ENCODE measurements at regions not wholly inside any gene's neighbourhood (a gene's known extent, or its start where the extent isn't known, plus 50 kb on each side); places are given as distances from the start of the nearest gene placed in this dataset.
A peak's percentile ranks its signal among the peaks of the same experiment; 100 is the strongest.
"Not testable (repeated sequence)": the region's sequence is repeated elsewhere in the genome, so short reads cannot be mapped to it uniquely, and the experiment has no call there.

DNA sequence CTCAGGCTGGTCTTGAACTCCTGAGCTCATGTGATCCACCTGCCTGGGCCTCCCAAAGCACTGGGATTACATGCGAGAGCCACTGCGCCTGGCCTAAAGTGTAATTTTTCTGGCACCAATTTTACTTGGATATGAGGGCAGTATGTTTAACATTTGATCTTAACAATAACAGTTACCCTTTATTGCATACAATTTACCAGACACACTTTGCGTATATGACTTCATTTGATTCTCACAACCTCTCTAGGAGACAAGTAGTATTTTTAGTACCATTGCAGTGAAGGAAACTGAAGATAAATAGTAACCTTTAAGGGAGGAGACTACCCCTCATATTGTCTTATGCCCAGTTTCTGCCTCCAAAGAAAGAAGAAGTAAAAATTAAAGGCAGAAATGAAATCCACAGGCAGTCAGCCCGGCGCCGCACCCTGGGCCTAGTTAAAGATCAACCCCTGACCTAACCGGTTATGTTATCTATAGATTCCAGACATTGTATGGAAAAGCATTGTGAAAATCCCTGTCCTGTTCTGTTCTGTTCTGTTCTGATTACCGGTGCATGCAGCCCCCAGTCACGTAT lies 54.0 kb downstream of the CYP26A1 start:
- DNase-seq = not testable (repeated sequence)

DNA sequence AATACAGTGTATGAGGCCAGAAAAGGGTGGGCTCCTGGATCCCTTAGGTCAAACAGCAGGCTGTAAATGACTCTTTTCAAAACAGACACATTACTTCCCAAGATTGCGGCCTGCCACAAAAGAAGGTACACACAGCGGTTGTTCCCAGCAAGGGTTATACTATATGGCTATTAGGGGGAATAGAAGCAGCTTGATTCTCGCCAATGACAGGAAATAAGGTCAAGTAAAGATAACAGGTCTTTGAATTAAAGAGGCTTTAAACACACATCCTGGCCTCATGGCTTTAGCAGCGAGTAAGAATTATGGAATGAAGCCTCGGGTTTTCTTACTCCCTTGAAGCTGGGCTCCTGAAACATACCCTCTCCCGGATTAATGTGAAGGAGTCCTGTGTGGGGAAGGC lies 58.3 kb downstream of the CYP26A1 start:
- DNase-seq = no peak

DNA sequence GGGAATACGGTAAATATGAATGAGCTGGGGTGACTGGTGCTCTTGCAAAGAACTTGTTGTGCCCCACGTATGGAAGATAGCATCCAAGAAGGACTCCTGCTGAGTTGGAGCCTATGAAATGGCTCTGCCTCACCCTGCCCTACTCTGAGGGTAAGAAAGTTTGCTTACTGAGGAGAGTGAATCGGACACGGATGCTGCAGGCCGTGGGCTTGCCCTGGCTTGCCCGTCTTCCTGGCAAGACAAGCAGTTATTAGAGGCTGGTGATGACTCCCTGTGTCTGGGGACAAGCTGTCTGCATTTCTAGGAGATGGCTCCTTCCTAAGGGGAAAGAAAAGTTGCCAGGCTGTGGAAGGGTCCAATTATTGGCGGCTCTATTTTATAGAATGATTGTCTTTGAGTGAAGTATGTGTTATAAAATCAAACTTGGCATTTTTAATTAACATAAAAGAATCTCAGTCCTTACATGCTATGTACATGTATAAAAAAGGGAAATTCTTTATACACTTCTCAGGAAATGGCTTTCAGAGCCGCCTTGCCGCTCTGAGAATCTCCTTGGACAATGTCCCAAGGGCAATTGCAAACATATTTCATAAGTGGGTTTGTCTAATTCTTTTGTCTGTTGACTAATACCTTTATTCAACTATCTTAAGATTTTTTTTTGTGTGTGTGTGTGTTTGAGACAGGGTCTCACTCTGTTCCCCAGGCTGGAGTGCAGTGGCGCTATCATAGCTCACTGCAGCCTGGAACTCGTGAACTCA lies 64.6 kb downstream of the CYP26A1 start:
- DNase-seq = no peak

DNA sequence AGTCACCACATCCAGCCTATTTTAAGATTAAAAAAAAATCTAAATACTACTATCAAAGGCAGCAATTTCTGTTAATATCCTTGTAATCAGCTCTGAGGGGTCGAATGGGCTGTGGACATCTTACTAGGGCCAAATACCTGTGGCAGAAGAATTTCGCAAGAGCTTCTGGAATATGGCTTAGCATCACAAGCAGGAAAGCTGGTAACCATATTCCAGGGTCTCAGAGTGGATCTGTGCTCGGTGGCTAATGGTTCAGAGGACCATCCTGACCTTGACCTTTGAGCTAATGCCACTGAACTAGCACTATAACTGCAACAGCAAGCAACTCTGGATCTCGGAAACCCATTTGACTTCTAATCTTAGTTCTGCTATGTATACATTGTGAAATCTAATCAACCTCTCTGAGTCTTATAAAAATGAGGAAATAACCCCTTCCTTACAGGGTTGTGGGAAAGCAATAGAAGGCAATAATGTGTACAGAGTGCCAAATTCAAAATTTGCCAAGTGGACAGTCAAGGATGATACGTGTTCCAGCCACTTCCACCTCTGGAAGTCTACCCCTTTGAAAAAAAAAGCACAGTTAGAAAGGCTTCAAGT lies 65.5 kb downstream of the CYP26A1 start:
- no peak for DNase-seq

DNA sequence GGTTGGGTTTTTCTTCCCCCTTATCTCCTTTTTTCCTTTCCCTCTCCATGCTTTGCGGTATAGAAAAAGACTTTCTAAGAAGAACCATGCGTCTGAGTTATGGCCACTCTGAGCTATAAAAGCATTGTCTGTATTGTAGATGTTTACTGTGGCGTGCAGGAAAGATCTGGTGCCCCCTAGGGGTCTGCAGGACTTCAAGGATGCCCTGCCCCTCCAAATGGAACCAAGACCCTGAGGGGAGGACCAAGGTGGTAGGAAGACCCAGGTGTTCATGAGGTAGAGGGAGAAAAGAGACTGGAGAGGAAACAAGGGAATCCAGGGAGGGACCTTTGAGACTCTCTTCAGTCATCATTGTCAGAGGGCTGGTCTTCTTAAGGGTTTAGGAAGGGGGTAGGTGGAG lies 68.8 kb downstream of the CYP26A1 start:
- no peak for DNase-seq

DNA sequence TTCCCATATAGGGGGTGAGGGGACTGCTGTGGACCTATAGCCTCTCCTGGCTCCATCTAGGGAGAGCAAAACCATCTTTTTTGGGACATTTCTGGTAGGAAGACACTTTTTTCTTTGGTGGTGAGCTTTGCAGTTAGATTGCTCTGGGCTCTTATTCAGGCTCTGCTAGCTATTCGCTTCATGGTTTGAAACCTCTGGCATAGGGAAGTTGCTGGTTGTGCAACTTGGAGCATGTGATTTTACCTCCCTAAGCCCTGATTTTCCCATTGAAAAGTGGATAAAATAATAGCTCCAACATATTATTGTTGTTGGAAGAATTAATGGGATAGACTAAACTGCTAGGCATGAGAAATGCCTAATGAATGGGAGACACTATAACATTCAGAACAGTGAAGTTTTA lies 69.6 kb downstream of the CYP26A1 start:
- DNase-seq = no peak

DNA sequence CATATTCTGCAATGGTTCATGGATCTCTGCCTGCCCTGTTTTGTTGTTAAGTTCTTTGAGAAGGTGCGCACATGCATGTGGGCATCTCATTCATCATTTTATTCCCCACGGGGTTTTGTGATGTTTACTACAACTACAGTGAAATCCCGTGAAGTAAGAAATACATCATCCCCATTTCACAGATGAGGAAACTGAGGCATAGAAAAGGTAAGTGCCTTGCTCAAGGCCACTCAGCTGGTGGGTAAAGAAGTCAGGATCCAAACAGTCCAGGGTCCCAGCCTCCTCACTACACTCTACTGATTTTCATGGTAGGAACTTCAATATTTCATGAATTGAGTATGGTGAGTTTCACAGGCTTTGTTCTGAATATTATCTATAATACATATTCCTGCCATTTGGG lies 72.6 kb downstream of the CYP26A1 start:
- no peak for DNase-seq

DNA sequence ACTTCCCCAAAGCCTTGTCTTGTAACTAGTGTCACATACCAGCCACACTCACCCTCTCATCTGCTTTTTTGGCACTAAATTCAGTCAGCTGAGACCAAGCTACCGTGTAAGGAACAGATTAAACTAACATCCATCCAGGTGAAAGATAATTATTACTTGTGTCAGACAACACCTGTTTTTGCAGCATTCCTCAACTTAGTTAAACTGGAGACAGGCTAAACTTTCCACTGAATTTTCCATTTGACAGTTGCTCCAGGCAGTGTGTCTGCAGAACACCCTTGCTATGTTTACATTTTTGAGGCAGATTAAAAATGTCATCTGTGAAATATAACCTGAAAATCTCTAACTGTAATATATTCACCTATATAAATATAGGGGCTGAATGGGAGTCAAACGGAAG lies 73.6 kb downstream of the CYP26A1 start:
- no peak for DNase-seq

DNA sequence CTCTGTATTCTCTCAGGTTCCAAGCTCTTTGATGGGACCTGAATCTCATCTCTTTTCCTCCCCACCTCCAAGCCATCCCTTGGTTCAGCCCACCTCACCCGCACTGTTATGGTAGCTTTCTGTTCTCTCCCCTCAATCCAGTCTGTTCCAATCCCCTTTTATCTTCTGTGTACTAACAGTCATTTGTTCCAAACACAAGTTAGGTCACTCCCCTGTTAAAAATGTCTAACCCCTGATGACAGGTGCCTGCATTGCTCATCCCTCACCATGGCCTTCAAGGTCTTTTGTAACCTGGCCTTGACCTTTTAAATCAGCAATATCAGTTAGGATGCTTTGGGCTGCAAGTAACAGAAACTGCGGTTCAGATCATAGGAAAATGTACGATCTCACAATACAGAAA lies 74.8 kb downstream of the CYP26A1 start:
- DNase-seq = no peak

DNA sequence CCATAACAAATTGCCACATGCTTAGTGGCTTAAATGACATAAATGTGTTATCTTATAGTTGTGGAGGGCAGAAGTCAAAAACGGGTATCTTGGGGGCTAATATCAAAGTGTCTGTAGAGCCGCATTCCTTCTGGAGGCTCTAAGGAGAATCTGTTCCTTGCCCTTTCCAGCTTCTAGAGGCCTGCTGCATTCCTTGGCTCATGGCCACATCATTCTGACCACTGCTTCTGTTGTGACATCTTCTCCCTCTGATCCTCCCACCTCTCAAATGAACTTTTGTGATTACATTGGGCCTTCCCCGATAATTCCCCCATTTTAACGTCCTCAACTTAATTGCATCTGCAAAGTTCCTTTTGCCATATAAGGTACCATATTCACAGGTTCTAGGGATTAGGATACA lies 76.1 kb downstream of the CYP26A1 start:
- no peak for DNase-seq

DNA sequence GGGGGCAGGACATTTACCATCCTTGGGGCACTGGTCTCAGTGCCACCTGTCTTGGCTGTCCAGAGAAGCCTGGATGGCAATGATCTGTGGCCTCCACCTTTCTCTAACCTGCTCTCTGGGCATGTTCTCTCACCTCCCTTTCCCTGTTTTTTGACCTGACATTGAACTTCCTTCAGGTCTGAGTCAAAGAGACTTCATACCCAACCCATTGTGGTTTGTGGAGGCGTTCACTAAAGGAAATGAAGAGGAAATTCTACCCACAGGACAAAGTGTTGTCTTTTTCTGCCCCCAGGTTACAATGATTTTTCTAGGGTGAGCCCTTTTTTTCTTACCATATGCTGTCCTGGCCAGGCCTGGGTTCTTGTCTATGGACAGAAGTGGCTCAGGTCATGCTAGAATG lies 76.6 kb downstream of the CYP26A1 start:
- DNase-seq = peak; percentile 17

DNA sequence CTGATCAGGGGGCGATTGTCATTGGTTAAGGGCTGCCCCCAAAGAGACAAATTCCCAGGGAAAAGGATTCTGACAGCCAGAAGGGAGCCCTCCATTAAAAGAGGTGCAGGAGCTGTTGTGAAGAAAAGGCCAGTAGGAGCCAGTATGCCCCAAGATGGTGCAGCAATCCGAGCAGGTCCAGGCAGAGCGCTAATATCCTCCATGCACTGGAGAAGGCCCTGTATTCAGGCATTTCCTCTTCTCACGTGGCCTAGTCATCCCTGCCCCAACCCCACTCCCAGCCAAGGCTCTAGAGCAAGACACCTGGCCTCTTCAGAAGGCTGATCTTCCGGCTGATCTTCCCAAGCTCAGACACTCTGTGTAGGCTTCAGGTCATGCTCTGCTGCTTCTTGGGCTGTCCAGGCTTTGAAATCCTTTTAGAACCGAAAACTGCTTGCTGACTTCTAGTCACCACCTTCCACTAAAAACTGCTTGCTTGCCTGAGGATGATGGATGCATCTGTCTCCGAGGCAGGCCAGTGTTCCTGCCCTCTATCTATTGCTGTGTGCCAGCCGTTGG lies 77.4 kb downstream of the CYP26A1 start:
- no peak for DNase-seq

DNA sequence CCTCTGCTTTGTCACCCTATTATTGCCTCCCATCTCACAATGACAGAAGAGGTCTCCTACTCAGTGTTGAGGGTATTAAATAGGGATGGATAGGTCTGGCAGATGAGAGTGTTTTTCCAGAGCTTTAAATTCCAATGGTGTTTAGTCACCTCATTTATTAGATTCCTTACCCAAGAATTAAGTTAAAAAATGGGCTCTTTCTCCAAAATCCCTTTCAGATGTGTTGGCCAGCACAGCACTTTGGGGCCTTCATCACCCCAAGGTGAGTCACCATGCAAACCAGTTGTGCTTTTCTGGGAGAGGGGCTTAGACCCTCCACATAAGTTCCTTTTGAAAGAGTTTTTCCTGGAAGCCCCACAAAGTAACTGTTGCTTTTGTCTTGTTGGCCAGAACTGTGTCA lies 78.4 kb downstream of the CYP26A1 start:
- DNase-seq = no peak

DNA sequence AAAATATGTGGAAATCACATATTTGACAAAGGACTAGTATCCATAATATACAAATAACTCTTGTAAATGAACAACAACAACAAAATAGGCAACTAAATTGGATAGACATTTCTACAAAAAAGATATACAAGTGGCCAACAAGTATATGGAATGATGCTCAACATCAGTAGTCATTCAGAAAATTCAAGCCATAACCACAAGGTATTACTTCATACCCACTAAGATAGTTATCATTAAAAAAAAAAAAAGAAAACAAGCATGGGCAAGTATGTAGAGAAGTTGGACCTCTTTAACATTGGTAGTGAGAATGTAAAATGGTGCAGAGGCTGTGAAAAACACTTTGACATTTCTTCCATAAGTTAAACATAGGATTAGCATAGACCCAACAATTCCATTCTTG lies 80.8 kb downstream of the CYP26A1 start:
- no peak for DNase-seq

DNA sequence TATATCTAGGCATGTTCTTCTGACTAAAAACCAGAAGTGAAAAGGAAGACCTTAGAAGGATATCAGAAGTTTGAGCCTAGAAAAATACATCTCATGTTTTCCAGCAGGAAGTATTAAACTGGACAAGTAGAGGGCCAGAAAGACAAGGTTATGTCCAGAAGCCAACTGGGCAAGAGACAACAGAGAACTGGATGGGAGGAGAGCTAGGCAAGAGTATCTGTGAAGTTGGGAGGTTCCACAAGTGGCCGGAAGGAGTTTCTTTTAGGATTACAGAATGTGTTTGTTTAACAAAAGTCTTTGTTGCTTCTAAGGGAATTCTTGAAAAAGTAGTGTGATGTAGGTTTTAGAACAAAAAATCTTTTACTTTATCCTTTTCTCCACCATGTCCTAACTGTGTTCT lies 86.4 kb downstream of the CYP26A1 start:
- no peak for DNase-seq

DNA sequence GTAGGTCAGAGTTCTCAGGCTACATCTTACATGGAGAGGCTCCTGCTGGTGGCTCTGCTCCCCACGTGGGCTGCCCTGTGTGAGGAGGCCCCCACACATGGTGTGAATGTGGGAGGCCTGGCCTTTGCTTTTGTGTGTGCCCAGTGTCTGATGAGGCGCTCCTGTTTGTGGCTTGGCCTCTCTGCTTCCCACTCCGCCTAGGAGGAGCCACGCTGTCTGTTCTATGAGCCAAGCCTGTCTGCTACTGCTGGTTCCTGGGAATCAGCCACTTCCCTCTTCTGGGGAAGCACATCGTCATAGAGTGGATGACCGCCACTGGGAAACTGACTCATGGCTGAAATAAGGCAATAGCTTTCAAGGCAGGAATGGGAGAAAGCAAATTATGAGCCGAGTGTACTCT lies 87.1 kb downstream of the CYP26A1 start:
- DNase-seq = no peak

DNA sequence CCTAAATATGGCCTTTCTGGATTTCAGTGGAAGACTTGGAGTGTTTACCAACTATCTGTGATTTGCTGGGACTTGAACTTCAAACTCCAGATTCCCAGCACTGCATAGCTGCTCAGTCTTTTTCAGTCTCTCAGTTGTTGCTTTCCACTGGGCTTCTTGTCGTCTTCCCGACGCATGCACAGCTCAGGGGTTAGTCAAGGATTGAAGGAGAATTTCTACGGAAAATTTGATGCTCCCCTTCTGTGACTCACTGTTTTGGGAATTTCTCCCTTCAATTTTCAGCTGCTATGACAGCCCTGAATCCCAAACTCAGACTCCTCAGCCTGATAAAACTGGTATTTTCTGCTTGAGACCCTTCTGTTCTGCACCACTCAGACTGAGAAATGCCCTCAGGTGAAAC lies 91.7 kb downstream of the CYP26A1 start:
- DNase-seq = no peak

DNA sequence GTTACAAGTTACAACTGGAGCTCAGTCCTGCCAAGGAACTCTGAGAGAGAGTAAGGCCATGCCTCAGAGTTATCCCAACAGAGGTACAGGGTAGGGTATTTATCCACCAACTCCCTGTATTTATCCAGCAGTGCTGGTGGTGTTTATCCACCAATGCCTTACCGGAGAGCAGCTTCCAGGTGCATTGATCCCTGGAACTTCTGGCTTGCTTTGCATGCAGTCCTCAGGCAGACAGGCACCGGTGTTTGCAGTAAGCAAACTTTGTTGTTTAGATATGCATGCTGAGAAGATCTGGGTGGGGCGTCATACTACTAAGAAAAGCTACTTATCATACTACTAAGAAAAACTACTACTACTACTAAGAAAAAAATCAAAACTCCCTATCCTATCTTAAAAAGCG lies 92.4 kb downstream of the CYP26A1 start:
- no peak for DNase-seq

DNA sequence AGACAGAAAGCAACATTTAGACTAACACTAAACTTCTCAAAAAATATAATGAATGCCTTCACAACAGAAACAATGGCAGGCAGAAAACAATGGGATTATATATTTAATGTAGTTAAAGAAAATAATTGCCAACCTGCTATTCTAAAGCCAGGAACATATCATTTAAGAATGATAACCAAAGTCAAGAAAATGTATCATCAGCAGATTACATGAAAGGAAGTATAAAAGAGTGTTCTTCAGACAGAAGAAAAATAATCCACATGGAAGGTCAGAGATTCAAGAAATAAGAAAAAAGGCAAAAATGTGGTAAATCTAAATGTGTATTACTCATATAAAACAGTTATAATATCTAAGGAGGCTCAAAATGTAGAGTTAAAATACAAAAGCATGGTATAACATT lies 98.1 kb downstream of the CYP26A1 start:
- no peak for DNase-seq

DNA sequence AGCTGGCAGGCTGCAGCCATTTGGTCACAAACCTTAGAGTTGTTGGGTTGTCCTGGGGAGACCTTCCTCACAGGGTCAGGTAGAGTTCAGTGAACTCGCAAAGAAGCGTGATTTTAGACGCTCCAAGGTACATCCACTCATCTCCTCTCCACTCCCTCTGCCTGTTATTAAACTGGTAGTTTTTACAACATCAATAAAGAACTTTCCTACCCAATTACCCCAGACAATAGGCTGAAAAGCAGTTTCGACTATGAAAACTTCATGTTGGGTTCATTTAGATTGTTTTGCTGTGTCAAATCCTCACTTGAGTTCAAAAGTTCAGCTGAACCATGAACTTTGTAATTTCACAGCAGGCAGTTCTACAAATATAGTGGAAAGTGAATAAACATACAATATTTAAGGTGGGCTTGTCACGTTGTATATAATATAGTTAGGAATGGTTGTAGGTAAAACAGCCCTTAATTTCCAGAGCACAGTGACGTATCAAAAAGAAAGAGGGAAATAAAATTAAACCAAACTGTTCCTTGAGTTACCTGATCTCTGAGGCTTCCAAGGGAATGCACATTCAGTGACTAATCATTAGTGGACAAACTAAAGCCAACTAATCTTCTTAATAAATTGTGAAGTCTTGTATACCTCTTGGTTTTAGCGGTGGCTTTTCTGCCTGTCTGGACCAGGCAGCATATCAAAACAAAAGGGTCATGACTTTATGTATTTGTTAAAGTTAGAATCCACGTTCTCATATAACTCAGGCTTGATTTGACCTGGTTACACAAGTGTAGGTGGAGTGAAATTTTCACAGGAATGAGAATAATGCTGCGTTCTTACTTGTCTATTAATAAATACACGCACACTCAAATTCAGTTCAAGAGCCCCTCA lies 100.5 kb downstream of the CYP26A1 start:
- DNase-seq = no peak

DNA sequence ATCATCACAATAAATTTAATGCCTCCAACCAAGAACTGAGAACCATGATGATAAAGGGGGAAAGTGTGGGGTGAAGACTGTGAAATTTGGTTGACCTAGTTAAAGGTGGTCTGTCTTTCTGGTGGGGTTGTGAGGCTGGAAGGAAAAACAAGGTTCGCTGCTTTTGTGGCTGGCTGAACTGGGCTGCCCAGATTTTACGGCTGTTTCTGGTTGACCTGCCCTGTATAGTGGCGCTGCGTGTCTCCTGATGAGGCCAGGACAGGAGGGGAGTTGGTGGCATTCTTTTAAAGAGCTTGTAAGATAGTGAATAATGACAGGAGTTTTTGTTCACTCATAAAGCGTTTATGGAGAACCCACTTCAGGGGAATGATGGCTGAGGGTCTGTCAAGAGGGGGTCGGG lies 101.8 kb downstream of the CYP26A1 start:
- no peak for DNase-seq

DNA sequence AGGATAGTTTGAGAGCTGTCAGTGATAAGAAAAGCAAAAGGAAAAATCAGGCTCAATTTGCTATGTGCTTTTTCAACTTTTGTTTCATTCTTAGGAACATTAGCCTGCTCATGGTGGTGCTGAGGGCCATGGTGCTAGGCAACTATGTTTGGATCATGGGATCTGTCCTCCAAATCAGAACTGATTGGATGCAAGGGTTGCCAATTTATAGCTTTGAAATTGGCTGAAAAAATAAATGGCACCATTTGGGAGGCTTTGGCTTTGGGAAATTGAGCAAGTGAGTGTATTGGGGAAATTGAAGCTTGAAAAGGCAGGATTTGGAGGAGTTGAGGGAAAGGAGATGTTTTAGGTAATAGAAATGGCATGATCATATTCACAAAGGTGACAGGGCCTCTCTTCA lies 103.8 kb downstream of the CYP26A1 start:
- no peak for DNase-seq

DNA sequence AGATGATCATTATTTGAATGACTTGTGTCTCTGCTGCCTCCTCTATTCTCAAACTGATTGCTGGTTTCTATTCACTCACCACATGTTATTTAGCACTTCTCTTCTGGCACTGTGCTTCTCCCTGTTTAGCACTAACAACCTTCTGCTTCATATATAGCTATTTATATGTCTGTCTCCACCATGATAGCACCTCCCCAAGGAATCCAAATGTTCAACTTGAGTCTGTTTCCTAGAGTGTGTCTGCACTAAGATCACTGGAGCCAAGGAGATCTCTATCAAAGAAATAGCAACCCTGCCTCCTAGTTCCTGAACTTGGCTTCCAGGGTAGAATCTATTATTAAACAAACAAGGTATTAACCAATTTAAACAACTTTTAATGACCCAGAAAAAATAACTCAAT lies 104.5 kb downstream of the CYP26A1 start:
- DNase-seq = no peak

Data from activated CD4-positive, alpha-beta T cell treated with anti-CD3 and anti-CD28 coated beads, Interleukin-10, Interleukin-2, amounts not matched to agents 100 ng/mL and 50 ng/mL, durations not matched to agents 16 hours and 8 hours (primary cell).